ENCODE measurements at regions not wholly inside any gene's neighbourhood (a gene's known extent, or its start where the extent isn't known, plus 50 kb on each side); places are given as distances from the start of the nearest gene placed in this dataset.

DNA sequence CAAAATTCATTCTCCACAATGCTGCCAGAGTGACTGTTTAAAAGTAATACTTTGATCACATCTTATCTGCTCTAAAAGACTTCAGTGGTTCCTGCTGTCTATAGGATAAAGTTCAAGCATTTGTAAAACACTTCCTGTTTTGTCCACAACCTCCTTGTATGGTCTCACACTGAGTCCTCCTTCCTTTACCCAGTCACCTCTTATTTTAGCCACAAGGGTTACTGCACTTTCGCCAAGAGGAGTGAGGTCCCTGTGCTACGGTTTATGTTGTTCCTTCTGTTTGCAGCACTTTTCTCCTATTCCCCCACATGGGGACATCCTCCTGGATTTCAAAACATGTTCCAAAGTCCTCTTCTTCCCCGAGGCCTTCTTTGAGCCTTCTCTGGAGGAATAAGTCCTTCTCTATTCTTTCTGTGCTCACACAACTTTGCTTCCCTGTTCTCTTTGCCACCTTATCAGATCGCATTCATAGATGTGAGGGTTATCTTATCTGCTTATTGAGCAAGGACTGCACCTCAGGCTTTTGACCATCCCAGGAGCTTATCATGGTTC, 112.2 kb upstream of the NABP1 start:
- ChIA-PET POLR2A (no interaction called here), CTCF (interaction anchor here (0.6 to 2.5 kb wide), 14 partner anchors 10 to 597 kb away, joined by 3 to 44 read pairs (median 5); partner anchors contain the start of gene NABP1)
- TF ChIP-seq POLR2A (IDR thresholded peaks at IDR 0.05; ENCODE audit: low read depth, low read length) (no peak), EZH2 (IDR thresholded peaks at IDR 0.05; ENCODE audit: borderline replicate concordance, low read depth, low read length, severe bottlenecking) (no peak)
- TF ChIP-seq, protein P1, sequence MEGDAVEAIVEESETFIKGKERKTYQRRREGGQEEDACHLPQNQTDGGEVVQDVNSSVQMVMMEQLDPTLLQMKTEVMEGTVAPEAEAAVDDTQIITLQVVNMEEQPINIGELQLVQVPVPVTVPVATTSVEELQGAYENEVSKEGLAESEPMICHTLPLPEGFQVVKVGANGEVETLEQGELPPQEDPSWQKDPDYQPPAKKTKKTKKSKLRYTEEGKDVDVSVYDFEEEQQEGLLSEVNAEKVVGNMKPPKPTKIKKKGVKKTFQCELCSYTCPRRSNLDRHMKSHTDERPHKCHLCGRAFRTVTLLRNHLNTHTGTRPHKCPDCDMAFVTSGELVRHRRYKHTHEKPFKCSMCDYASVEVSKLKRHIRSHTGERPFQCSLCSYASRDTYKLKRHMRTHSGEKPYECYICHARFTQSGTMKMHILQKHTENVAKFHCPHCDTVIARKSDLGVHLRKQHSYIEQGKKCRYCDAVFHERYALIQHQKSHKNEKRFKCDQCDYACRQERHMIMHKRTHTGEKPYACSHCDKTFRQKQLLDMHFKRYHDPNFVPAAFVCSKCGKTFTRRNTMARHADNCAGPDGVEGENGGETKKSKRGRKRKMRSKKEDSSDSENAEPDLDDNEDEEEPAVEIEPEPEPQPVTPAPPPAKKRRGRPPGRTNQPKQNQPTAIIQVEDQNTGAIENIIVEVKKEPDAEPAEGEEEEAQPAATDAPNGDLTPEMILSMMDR (IDR thresholded peaks at IDR 0.05; ENCODE audit: extremely low read depth in 1 of 2, insufficient read depth in 1 of 2, low read depth in 1 of 2, low read length in 2 of 2), result no peak
- Histone ChIP-seq H2AFZ (ENCODE audit: low read depth, low read length) (no peak overlapping the region), H3K4me2 (ENCODE audit: insufficient read depth, low read length) (no peak overlapping the region), H3K4me1 (ENCODE audit: control insufficient read depth, extremely low read depth, insufficient read depth, low read length) (peaks cover under 1% of the 10 kb centered on the region), H3K9me1 (replicated peaks; ENCODE audit: control insufficient read depth, extremely low read depth, insufficient read depth, low read length) (no peaks in the 10 kb centered on the region), H4K20me1 (replicated peaks; ENCODE audit: control insufficient read depth, extremely low read depth, insufficient read depth, low read length) (no peaks in the 10 kb centered on the region), H3K36me3 (ENCODE audit: control insufficient read depth in 2 of 2, extremely low read depth in 1 of 2, insufficient read depth in 2 of 2, low read length in 2 of 2) (no peaks in the 10 kb centered on the region), H3K79me2 (ENCODE audit: control insufficient read depth, insufficient read depth, low read length) (no peaks in the 10 kb centered on the region), H3K9ac (replicated peaks; ENCODE audit: extremely low read depth, insufficient read depth, low read length) (no peak overlapping the region), H3K27ac (ENCODE audit: insufficient read depth, low read depth, low read length) (no peak overlapping the region), H3K9me3 (replicated peaks; ENCODE audit: control insufficient read depth, insufficient read depth, low read length) (no peaks in the 10 kb centered on the region), H3K27me3 (ENCODE audit: control insufficient read depth in 2 of 2, insufficient read depth in 2 of 2, low read length in 2 of 2) (peaks cover 6 to 16% of the 10 kb centered on the region in 2 experiments), H3K4me3 (replicated peaks in 1 of 3; ENCODE audit: insufficient read depth in 1 of 3, low read depth in 1 of 3, low read length in 3 of 3) (no peak overlapping the region)
- FAIRE-seq (no peak), DNase-seq (ENCODE audit: low read depth, low spot score) (no peak)
- intact Hi-C loops (cut with micrococcal nuclease), result loop anchor here (1.0 kb wide), 1 partner anchor 126 kb away; no protein-coding TSS in a partner anchor
- no TSS peak for BruUV-seq (replicated peaks)
- dilution Hi-C loops (cut with MboI; ENCODE audit: extremely low pct_ligation_motif_present, low sequenced_read_pairs), result loop anchor here (25.0 kb wide), 1 partner anchor 147 kb away; no protein-coding TSS in a partner anchor

GRCh38 chr2:191566344-191566743, 111.6 kb upstream of the NABP1 start:
- Histone ChIP-seq H3K27me3 (ENCODE audit: control insufficient read depth in 2 of 2, insufficient read depth in 2 of 2, low read length in 2 of 2) (peaks cover 6 to 16% of the 10 kb centered on the region in 2 experiments), H3K4me2 (ENCODE audit: insufficient read depth, low read length) (no peak overlapping the region), H3K4me1 (ENCODE audit: control insufficient read depth, extremely low read depth, insufficient read depth, low read length) (peaks cover 3% of the 10 kb centered on the region), H3K9ac (replicated peaks; ENCODE audit: extremely low read depth, insufficient read depth, low read length) (no peak overlapping the region), H3K79me2 (ENCODE audit: control insufficient read depth, insufficient read depth, low read length) (no peaks in the 10 kb centered on the region), H3K27ac (ENCODE audit: insufficient read depth, low read depth, low read length) (no peak overlapping the region), H2AFZ (ENCODE audit: low read depth, low read length) (no peak overlapping the region), H3K9me1 (replicated peaks; ENCODE audit: control insufficient read depth, extremely low read depth, insufficient read depth, low read length) (no peaks in the 10 kb centered on the region), H3K9me3 (replicated peaks; ENCODE audit: control insufficient read depth, insufficient read depth, low read length) (no peaks in the 10 kb centered on the region), H3K4me3 (replicated peaks in 1 of 3; ENCODE audit: insufficient read depth in 1 of 3, low read depth in 1 of 3, low read length in 3 of 3) (no peak overlapping the region), H3K36me3 (ENCODE audit: control insufficient read depth in 2 of 2, extremely low read depth in 1 of 2, insufficient read depth in 2 of 2, low read length in 2 of 2) (no peaks in the 10 kb centered on the region), H4K20me1 (replicated peaks; ENCODE audit: control insufficient read depth, extremely low read depth, insufficient read depth, low read length) (no peaks in the 10 kb centered on the region)
- intact Hi-C loops (cut with micrococcal nuclease) (loop anchor here (1.0 kb wide), 1 partner anchor 125 kb away; no protein-coding TSS in a partner anchor), dilution Hi-C loops (cut with MboI; ENCODE audit: extremely low pct_ligation_motif_present, low sequenced_read_pairs) (loop anchor here (25.0 kb wide), 1 partner anchor 146 kb away; no protein-coding TSS in a partner anchor)
- DNase-seq (ENCODE audit: low read depth, low spot score) (peak; percentile 54), FAIRE-seq (peak; percentile 76)
- ChIA-PET CTCF (interaction anchor here (0.7 to 2.5 kb wide), 20 partner anchors 11 to 596 kb away, joined by 3 to 44 read pairs (median 5); partner anchors contain the start of gene NABP1), POLR2A (no interaction called here)
- BruUV-seq (replicated peaks), result no TSS peak
- TF ChIP-seq POLR2AphosphoS5 (IDR thresholded peaks at IDR 0.05; ENCODE audit: insufficient read depth, low read depth, low read length) (no peak), MAX (IDR thresholded peaks at IDR 0.05; ENCODE audit: insufficient read depth, insufficient read length) (no peak), EZH2 (IDR thresholded peaks at IDR 0.05; ENCODE audit: borderline replicate concordance, low read depth, low read length, severe bottlenecking) (no peak), MYC (IDR thresholded peaks at IDR 0.05; ENCODE audit: low read depth, low read length) (no peak)
- TF ChIP-seq, protein P1 (IDR thresholded peaks at IDR 0.05; ENCODE audit: extremely low read depth in 1 of 2, insufficient read depth in 1 of 2, low read depth in 1 of 2, low read length in 2 of 2), result peak; percentile 64 to 82

Measured in endothelial cell of umbilical vein (primary cell).